ENCODE measurements at regions not wholly inside any gene's neighbourhood (a gene's known extent, or its start where the extent isn't known, plus 50 kb on each side); places are given as distances from the start of the nearest gene placed in this dataset.

GRCh38 chr3:162206648-162207047, 710.0 kb downstream of the OTOL1 start:
- DNase-seq = no peak

DNA sequence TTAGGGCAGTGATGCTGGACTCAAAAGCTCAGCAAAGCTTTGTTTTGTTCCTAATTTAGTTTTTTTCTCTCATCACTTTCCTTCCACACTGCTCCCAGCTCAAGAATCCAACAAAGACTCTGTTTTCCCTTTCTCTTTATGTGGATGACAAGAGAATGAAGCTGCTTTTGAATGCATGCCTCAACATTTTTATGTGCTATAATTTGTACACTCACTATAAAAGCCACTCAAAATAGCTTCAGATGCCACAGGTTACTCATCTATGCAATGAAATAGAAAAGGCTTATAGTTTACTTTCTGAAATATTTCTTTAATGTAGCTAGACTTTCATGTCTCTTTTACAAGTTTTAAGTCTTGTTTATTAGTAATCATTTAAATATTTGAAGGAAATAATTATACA, 714.9 kb downstream of the OTOL1 start:
- no peak for DNase-seq

GRCh38 chr3:162213196-162213595, 716.6 kb downstream of the OTOL1 start:
- no peak for DNase-seq

DNA sequence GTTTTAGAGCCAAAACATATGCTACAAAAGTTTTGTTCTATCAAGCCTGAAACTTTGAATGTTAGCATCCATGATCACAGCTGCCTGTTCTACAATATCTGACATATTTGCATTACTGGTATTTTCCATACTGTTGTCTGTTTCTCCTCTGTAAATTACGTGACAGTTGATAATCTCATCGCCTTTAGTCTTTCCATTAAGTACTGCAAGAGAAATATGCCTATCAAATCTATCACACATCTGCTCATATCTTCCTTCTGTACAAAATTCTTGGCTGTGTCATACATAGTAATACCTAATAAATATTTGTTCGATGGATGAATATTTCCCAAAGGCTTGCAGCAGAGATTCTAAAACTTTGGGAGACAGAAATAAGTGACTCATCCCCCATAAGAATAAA, 717.3 kb downstream of the OTOL1 start:
- DNase-seq = no peak

DNA sequence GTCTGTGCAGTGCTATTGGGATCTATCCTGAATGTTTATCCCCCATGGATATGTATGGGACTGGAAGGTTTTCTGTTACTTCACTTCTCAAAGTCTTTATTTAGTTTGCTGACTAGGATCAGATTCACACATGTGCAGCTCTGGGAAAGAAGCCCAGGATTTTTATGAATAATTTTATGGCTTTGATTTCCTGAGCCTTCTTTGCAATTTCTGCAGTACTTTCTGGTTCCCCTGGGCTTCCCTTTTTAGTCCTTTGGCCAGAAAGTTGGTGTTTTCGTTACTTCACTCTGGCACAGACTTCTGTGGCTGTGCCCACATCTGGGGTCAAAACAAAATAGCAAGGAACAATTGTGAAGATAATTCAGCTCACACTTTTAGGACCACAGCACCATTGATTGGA, 721.0 kb downstream of the OTOL1 start:
- no peak for DNase-seq

DNA sequence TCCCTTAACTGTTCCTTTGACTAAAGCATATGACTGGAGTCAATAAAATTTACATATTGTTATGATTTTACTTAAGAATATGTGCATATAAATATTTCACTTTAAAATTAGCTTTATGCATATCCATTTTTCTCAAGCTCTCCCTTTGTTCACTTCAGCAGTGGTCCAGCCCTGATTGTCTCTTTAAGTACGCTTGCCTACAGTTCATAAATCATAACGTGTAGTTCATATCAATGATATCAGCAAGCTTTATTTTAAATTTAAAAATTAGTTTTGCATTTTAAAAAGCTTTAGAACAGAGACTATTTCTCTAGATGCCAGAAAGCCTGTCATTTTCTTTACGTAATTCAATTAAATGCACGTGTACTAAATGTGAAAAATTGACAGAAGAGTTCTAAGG, 721.9 kb downstream of the OTOL1 start:
- no peak for DNase-seq

DNA sequence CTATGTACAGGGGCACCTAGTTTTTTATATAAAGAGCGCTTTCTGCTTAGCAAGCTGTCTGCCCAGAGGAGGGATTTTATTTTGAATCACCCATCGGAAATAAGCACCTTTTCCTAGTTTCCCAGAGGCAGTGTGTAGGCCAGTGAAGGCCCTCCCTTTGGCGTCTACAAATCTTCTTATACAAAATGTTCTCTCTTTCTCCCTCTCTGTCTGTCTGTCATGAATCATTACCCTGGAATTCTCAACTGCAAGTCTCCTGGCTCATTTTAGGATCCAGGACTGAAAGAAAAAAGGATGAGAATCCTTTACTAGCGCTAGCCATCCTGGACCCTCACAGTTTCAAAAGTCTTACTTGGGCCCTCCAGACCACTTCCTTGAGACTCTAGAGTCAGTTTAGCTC, 728.1 kb downstream of the OTOL1 start:
- DNase-seq = no peak

- DNase-seq = no peak
These were observed 740.3 kb downstream of the OTOL1 start for GRCh38 chr3:162236949-162237348.

DNA sequence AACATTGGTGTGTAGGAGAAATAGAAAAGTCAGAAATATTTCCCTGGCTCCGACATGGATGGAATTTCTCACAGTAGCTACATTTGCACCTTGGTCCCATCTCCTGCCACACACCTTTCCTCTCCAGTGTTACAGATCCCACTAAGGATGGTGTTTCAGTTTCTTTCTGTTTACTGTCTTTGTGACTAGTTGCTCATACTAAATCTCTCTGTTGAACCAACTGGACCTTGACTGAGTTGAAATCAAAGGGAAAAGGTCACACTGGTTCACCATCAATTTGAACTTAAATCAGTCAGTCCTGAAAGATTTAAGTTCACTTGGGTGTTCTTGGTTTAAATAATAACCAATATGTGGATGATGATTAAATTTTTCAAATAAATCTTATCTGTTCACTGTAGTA, 754.2 kb downstream of the OTOL1 start:
- no peak for DNase-seq

DNA sequence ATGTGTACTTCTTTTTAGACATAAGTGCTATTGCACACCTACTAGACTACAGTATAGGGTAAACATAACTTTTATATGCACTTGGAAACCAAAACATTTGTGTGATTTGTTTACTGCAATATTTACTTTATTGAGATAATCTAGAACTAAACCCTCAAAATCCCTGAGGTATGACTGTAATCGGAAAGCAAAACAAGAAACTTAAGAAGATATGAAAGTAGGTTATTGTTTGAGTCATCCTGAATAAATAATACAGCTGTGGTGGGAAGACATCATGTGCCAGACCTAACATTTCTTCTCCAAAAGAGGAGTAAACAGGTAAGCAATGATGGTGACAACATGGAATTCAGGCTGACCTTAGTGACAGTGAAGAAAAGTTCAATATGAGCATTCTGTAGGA, 765.5 kb downstream of the OTOL1 start:
- DNase-seq = no peak

DNA sequence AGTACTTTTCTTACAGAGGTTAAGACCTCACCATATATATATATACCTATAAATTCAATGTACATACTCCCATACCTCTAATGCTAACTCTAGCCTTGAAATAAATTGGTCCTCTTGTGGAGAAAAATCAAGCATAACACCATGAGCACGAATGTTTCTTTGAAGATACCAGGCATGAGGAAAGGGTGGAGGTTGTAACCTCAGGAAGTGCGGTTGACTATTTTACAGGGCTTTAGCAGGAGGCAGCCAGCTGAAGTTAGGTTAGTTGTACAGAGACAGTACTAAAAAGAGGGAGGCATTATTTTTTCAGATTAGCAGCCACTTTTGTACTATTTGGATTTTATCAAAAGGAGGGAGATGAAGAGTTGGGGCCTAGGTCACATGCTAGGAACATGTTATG, 767.0 kb downstream of the OTOL1 start:
- DNase-seq = no peak

DNA sequence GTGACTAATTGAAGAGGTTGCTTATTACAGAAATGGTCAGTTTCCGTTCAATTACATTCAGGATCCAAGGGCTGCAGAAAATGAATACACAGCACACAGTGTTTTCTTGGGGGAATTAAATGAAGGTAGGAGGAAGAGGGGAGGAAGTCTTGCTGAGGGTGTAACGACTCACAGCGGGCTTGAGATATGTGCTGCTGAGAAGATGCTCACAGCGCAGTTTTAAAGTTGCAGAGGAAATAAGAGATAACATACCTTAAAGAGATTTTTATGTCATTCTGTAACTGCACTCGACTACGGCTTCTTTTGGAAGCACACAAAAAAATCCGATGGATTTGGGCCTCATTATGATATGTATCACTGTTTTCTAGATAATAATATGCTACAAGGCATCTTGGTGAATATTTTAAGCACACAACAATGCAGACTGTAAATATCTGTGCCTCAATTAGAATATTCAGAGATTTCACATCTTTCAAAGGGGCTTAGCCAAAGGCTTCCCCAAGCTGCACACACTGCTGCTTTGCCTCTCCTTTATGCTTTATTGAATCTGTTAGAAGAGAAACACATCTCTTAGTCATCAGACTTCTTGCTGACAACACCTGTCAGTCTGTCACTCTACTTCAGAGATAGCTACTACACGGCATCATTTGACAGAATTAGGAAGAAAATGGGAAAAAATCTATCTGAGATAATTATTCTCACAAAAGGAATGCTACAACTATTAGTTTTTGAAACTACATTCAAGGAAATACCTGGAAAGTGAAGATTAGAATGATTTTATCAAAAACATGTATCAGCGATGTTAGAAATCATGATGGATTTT, 773.2 kb downstream of the OTOL1 start:
- no peak for DNase-seq

DNA sequence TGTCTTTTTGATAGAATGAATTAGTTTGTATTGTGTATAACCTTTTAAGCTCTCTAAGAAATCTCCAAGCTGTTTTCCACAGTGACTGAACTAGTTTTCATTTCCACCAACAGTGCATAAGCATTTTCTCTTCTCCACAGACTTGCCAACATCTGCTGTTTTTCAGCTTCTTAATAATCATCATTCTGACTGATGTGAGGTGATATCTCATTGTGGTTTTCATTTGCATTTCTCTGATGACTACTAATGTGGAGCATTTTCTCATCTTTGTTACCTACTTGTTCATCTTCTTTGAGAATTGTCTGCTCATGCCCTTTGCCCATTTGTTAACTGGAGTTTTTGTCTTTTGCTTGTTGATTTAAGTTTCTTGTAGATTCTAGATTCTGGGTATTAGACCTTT, 777.5 kb downstream of the OTOL1 start:
- no peak for DNase-seq

- no peak for DNase-seq
These were observed 782.2 kb downstream of the OTOL1 start for GRCh38 chr3:162278834-162279233.

- no peak for DNase-seq
These were observed 788.7 kb downstream of the OTOL1 start for GRCh38 chr3:162285259-162285658.

GRCh38 chr3:162287600-162287999, 791.0 kb downstream of the OTOL1 start:
- DNase-seq = no peak

DNA sequence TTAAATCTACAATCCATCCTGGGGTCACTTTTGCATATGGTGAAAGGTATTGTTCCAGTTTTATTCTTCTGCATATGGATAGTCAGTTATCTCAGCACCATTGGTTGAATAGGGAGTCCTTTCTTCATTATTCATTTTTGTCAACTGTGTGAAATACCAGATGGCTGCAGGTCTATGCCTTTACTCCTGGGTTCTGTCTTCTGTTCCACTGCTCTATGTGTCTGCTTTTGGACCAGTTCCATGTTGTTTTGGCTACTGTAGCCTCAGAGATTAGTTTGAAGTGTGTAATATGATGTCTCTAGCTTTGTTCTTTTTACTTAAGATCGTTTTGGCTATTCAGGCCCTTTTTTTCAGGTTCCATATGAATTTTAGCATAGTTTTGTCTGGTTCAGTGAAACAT, 795.8 kb downstream of the OTOL1 start:
- DNase-seq = no peak

- DNase-seq = no peak
These were observed 798.8 kb downstream of the OTOL1 start for GRCh38 chr3:162295323-162295983.

DNA sequence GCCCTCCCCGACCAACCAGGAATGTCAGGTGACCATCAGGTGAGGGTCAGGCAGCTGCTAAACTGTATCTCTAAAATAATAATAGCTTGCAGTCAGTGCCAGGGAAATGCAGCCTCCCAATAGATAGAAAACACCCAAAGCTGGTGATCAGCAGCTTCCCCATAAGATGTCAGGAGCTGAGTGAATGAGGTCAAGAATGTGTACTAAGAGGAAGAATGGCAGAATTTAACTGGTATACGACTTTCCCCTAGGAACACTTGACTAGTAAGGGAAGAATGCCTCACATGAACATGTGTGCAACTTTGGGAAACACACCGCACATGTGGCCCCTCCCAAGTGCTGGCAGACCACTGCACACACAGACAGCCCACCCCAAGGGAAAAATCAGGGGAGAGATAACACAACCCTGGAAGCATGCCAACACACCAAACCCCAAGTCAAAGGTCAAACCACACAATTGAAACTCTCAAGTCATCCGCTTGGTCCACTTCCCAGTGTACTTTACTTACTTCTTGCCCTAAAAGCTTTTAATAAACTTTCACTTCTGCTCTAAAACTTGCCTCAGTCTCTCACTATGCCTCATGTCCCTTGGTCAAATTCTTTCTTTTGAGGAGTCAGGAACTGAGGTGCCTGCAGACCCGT, 806.5 kb downstream of the OTOL1 start:
- no peak for DNase-seq

DNA sequence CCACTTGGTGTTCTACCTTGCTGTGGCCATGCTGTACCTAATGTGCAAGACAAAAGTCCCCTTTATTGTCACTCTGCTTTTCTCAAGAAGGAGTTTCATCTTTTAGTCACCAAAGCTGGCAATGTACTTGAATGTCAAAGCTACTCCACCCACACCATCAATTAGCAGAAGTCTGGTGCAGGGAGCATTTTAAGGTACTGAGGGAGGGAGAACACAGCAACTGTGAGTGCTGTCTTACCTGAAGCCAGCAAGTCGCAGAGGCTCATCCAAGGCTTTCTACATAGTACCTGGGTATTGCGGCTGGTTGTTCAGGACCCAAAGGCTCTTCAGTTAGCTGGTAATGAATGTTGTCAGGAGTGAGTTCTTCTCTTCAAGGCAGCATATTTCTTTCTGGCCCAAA, 820.4 kb downstream of the OTOL1 start:
- no peak for DNase-seq

- DNase-seq = no peak
These were observed 832.0 kb downstream of the OTOL1 start for GRCh38 chr3:162328649-162329048.

DNA sequence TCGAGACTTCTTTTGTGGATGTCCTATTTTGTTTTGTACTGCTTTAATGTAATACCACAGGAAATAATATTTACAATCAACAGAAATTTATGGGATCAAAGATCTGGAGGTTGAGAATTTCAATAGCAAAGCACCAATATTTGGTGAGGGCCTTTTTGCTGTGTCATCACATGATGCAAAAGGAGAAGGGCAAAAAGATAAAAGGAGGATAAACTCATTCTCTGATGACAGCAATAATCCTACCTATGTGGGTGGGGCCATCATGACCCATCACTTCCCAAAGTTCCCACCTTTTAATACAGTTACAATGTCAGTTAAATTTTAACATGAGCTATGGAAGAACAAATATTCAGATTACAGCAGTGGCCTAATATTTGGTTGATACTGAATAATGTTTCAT, 832.9 kb downstream of the OTOL1 start:
- DNase-seq = no peak

GRCh38 chr3:162332344-162332743, 835.7 kb downstream of the OTOL1 start:
- no peak for DNase-seq

DNA sequence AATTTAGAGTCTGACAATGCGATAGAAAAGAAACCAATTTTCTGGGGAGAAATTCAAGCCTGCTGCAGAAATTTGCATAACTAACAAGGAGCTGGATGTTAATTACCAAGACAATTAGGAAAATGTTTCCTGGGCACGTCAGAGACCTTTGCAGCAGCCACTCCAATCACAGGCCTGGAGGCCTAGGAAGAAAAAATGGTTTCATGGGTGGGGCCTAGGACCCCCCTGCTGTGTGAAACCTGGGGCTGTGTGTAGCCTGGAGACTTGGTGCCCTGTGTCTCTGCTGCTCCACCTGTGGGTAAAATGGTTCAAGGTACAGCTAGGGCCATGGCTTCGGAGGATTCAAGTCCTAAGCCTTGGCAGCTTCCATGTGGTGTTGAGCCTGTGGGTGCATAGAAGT, 837.9 kb downstream of the OTOL1 start:
- no peak for DNase-seq

Data from occipital lobe (tissue), 1 donor.